Ectodermal cell (in vitro differentiated cells): ENCODE measurements at regions not wholly inside any gene's neighbourhood (a gene's known extent, or its start where the extent isn't known, plus 50 kb on each side); places are given as distances from the start of the nearest gene placed in this dataset.

Source experiments
- H3K27ac ChIP-seq: 2 replicates; pipeline ENCODE4 v1.7.0; 2013; ENCODE audit warnings: mild to moderate bottlenecking, low read depth, low read length; ENCODE audit not compliant: insufficient read depth, poor library complexity, severe bottlenecking
- H3K27me3 ChIP-seq: 2 replicates; pipeline ENCODE4 v1.7.0; 2013; ENCODE audit warnings: mild to moderate bottlenecking, low read length; ENCODE audit not compliant: insufficient read depth, control insufficient read depth, poor library complexity, severe bottlenecking
- H3K36me3 ChIP-seq: one replicate; pipeline ENCODE4 v1.7.0; 2013; ENCODE audit warnings: low read length; ENCODE audit not compliant: control insufficient read depth, insufficient read depth
- H3K4me1 ChIP-seq: one replicate; pipeline ENCODE4 v1.7.0; 2013; ENCODE audit warnings: low read length; ENCODE audit not compliant: control insufficient read depth, insufficient read depth
- H3K4me3 ChIP-seq: 2 replicates; pipeline ENCODE4 v1.7.0; 2013; ENCODE audit warnings: low read depth, low read length, control low read depth; ENCODE audit not compliant: insufficient read depth
- H3K9me3 ChIP-seq: 2 replicates; pipeline ENCODE4 v1.7.0; 2013; ENCODE audit warnings: mild to moderate bottlenecking, low read length, moderate library complexity; ENCODE audit not compliant: control insufficient read depth
- WGBS, 2 experiments: methylation state at CpG; one replicate each; pipeline ENCODE4 v1.1.7; 2013; ENCODE audit warnings: missing lambda C conversion rate in 2 of 2; 5-methylcytosine and 5-hydroxymethylcytosine counted together

GRCh38 chr13:74695021-74695800 lies 561.0 kb upstream of the KLF12 start:
- no peak overlapping the region for H3K27ac ChIP-seq
- no peaks in the 10 kb centered on the region for H3K36me3 ChIP-seq
- WGBS, 2 experiments, result 63% methylated on average over 11 of the region's 11 CpGs
- no peak overlapping the region for H3K4me3 ChIP-seq
- H3K9me3 ChIP-seq, result no peaks in the 10 kb centered on the region
- H3K4me1 ChIP-seq, result peaks cover 9% of the 10 kb centered on the region
- H3K27me3 ChIP-seq, result no peaks in the 10 kb centered on the region

- no peaks in the 10 kb centered on the region for H3K9me3 ChIP-seq
- H3K4me1 ChIP-seq, result no peaks in the 10 kb centered on the region
- H3K27ac ChIP-seq, result no peak overlapping the region
- H3K4me3 ChIP-seq, result no peak overlapping the region
- no peaks in the 10 kb centered on the region for H3K36me3 ChIP-seq
- WGBS, 2 experiments, result 77 to 83% methylated on average over 7 of the region's 7 CpGs
- H3K27me3 ChIP-seq, result no peaks in the 10 kb centered on the region
Measured at GRCh38 chr13:74687442-74688182, 553.4 kb upstream of the KLF12 start.

GRCh38 chr13:74683411-74683810 lies 549.2 kb upstream of the KLF12 start:
- no peaks in the 10 kb centered on the region for H3K36me3 ChIP-seq
- no peak overlapping the region for H3K4me3 ChIP-seq
- no peaks in the 10 kb centered on the region for H3K27me3 ChIP-seq
- no peak overlapping the region for H3K27ac ChIP-seq
- H3K9me3 ChIP-seq, result no peaks in the 10 kb centered on the region
- 100% methylated on average over 1 of the region's 1 CpG for WGBS, 2 experiments
- no peaks in the 10 kb centered on the region for H3K4me1 ChIP-seq

- WGBS, 2 experiments, result 92 to 100% methylated on average over 1 of the region's 1 CpG
- Histone ChIP-seq H3K9me3 (no peaks in the 10 kb centered on the region), H3K27ac (no peak overlapping the region), H3K36me3 (no peaks in the 10 kb centered on the region), H3K27me3 (no peaks in the 10 kb centered on the region), H3K4me1 (no peaks in the 10 kb centered on the region), H3K4me3 (no peak overlapping the region)
Measured at GRCh38 chr13:74682746-74683145, 548.5 kb upstream of the KLF12 start.

- no peak overlapping the region for H3K27ac ChIP-seq
- H3K36me3 ChIP-seq, result no peaks in the 10 kb centered on the region
- no peaks in the 10 kb centered on the region for H3K9me3 ChIP-seq
- no peaks in the 10 kb centered on the region for H3K27me3 ChIP-seq
- no peaks in the 10 kb centered on the region for H3K4me1 ChIP-seq
- 93 to 96% methylated on average over 3 of the region's 3 CpGs for WGBS, 2 experiments
- no peak overlapping the region for H3K4me3 ChIP-seq
Measured at GRCh38 chr13:74681891-74682290, 547.7 kb upstream of the KLF12 start.

GRCh38 chr13:74678308-74678965 lies 544.2 kb upstream of the KLF12 start:
- H3K36me3 ChIP-seq, result no peaks in the 10 kb centered on the region
- no peak overlapping the region for H3K4me3 ChIP-seq
- H3K27ac ChIP-seq, result no peak overlapping the region
- no peaks in the 10 kb centered on the region for H3K4me1 ChIP-seq
- WGBS, 2 experiments, result no CpG with 5 or more reads among the region's 1 CpG
- H3K27me3 ChIP-seq, result no peaks in the 10 kb centered on the region
- no peaks in the 10 kb centered on the region for H3K9me3 ChIP-seq

GRCh38 chr13:74675972-74676371 lies 541.8 kb upstream of the KLF12 start:
- 93 to 97% methylated on average over 3 of the region's 3 CpGs for WGBS, 2 experiments
- Histone ChIP-seq H3K27me3 (no peaks in the 10 kb centered on the region), H3K4me1 (no peaks in the 10 kb centered on the region), H3K9me3 (no peaks in the 10 kb centered on the region), H3K36me3 (no peaks in the 10 kb centered on the region), H3K4me3 (no peak overlapping the region), H3K27ac (no peak overlapping the region)

GRCh38 chr13:74675182-74675581 lies 541.0 kb upstream of the KLF12 start:
- Histone ChIP-seq H3K27ac (no peak overlapping the region), H3K9me3 (no peaks in the 10 kb centered on the region)
- WGBS, 2 experiments, result 88 to 94% methylated on average over 5 of the region's 5 CpGs

GRCh38 chr13:74674720-74675119 lies 540.5 kb upstream of the KLF12 start:
- Histone ChIP-seq H3K27ac (no peak overlapping the region), H3K4me3 (no peak overlapping the region), H3K9me3 (no peaks in the 10 kb centered on the region), H3K4me1 (no peaks in the 10 kb centered on the region), H3K36me3 (no peaks in the 10 kb centered on the region), H3K27me3 (no peaks in the 10 kb centered on the region)
- no CpG with 5 or more reads among the region's 1 CpG for WGBS, 2 experiments

More at GRCh38 chr13:74675182-74675581, 541.0 kb upstream of the KLF12 start:
- H3K4me1 ChIP-seq, result no peaks in the 10 kb centered on the region
- H3K36me3 ChIP-seq, result no peaks in the 10 kb centered on the region
- H3K4me3 ChIP-seq, result no peak overlapping the region
- no peaks in the 10 kb centered on the region for H3K27me3 ChIP-seq

GRCh38 chr13:74669149-74669548 lies 534.9 kb upstream of the KLF12 start:
- Histone ChIP-seq H3K36me3 (no peaks in the 10 kb centered on the region), H3K4me1 (no peaks in the 10 kb centered on the region), H3K9me3 (no peaks in the 10 kb centered on the region), H3K27me3 (no peaks in the 10 kb centered on the region), H3K4me3 (no peak overlapping the region), H3K27ac (no peak overlapping the region)
